DND-41 (cell line): ENCODE measurements at regions not wholly inside any gene's neighbourhood (a gene's known extent, or its start where the extent isn't known, plus 50 kb on each side); places are given as distances from the start of the nearest gene placed in this dataset.

Experiments
- ATAC-seq: fragments of 200-7000 bp; cut with Tn5 transposase; 3 replicates; pipeline ENCODE4 v1.9.1; 2021; ENCODE audit warnings: low read depth; ENCODE audit not compliant: insufficient read depth
- DNase-seq: peaks from one replicate; pipeline ENCODE4 v3.0.0-alpha.2; 2020
- H2AFZ ChIP-seq: 2 replicates; pipeline ENCODE4 v1.6.0; 2012; ENCODE audit warnings: low read depth, low read length
- H3K27ac ChIP-seq: 2 replicates; pipeline ENCODE4 v1.5.1; 2012; ENCODE audit warnings: low read length, inconsistent platforms
- H3K27me3 ChIP-seq: fragments of 200-600 bp; sonication (generic); 2 replicates; pipeline ENCODE4 v1.6.0; 2012; ENCODE audit warnings: low read length, mild to moderate bottlenecking, inconsistent platforms; ENCODE audit not compliant: insufficient read depth, poor library complexity
- H3K36me3 ChIP-seq: 2 replicates; pipeline ENCODE4 v1.5.1; 2012; ENCODE audit warnings: low read length, inconsistent platforms; ENCODE audit not compliant: insufficient read depth
- H3K4me1 ChIP-seq: 2 replicates; pipeline ENCODE4 v1.5.1; 2012; ENCODE audit warnings: mild to moderate bottlenecking, low read length; ENCODE audit not compliant: insufficient read depth
- H3K4me2 ChIP-seq: 2 replicates; pipeline ENCODE4 v1.6.0; 2012; ENCODE audit warnings: mild to moderate bottlenecking, moderate library complexity, low read length, inconsistent platforms; ENCODE audit not compliant: insufficient read depth
- H3K4me3 ChIP-seq, 2 experiments: fragments of 200-600 bp in 1 of 2; shearing (Covaris generic) in 1 of 2; 2 replicates each; pipeline ENCODE4 v1.5.1; 2012 to 2016; ENCODE audit warnings: inconsistent platforms in 2 of 2, low read length in 2 of 2, mild to moderate bottlenecking in 2 of 2, low read depth in 1 of 2, moderate library complexity in 1 of 2
- H3K79me2 ChIP-seq: 2 replicates; pipeline ENCODE4 v1.6.0; 2012; ENCODE audit warnings: low read length, inconsistent platforms; ENCODE audit not compliant: insufficient read depth
- H3K9ac ChIP-seq: 2 replicates; pipeline ENCODE4 v1.6.0; 2012; ENCODE audit warnings: low read depth, mild to moderate bottlenecking, inconsistent platforms, low read length, moderate library complexity
- H3K9me3 ChIP-seq: 2 replicates; pipeline ENCODE4 v1.5.1; 2012; ENCODE audit warnings: low read length, moderate library complexity, mild to moderate bottlenecking, inconsistent platforms; ENCODE audit not compliant: insufficient read depth, severe bottlenecking
- H4K20me1 ChIP-seq: 2 replicates; pipeline ENCODE4 v1.6.0; 2012; ENCODE audit warnings: low read length; ENCODE audit not compliant: insufficient read depth
- CTCF ChIP-seq: IDR thresholded peaks from 2 replicates; pipeline ENCODE4 v1.5.1; 2012; ENCODE audit warnings: borderline replicate concordance, low read length, moderate library complexity, mild to moderate bottlenecking; ENCODE audit not compliant: poor library complexity, severe bottlenecking; ENCODE audit errors: extremely low read depth
- EZH2 ChIP-seq: IDR thresholded peaks from 3 replicates; pipeline ENCODE4 v1.6.1; 2012; ENCODE audit warnings: borderline replicate concordance, low read depth, mild to moderate bottlenecking, moderate library complexity, low read length, inconsistent platforms; ENCODE audit not compliant: severe bottlenecking

- no peaks in the 10 kb centered on the region for H4K20me1 ChIP-seq
- no peaks in the 10 kb centered on the region for H3K79me2 ChIP-seq
- peaks cover 5% of the 10 kb centered on the region for H3K4me1 ChIP-seq
- H3K4me2 ChIP-seq, result no peak overlapping the region
- no peaks in the 10 kb centered on the region for H3K36me3 ChIP-seq
- H3K4me3 ChIP-seq, result no peak overlapping the region
- H3K9me3 ChIP-seq, result no peaks in the 10 kb centered on the region
- ATAC-seq (no peak), DNase-seq (no peak)
- TF ChIP-seq CTCF (no peak), EZH2 (no peak)
- no peak overlapping the region for H2AFZ ChIP-seq
- no peak overlapping the region for H3K27ac ChIP-seq
- H3K27me3 ChIP-seq, result no peaks in the 10 kb centered on the region
- H3K9ac ChIP-seq, result no peak overlapping the region
These were observed 401.1 kb downstream of the EFNA5 start for GRCh38 chr5:107269678-107270077.

GRCh38 chr5:107269256-107269655 lies 401.5 kb downstream of the EFNA5 start:
- H3K9me3 ChIP-seq, result no peaks in the 10 kb centered on the region
- no peak overlapping the region for H3K27ac ChIP-seq
- H3K79me2 ChIP-seq, result no peaks in the 10 kb centered on the region
- no peak overlapping the region for H3K4me3 ChIP-seq
- no peaks in the 10 kb centered on the region for H4K20me1 ChIP-seq
- ATAC-seq, result no peak
- no peak for DNase-seq
- no peaks in the 10 kb centered on the region for H3K27me3 ChIP-seq
- H2AFZ ChIP-seq, result no peak overlapping the region
- H3K36me3 ChIP-seq, result no peaks in the 10 kb centered on the region
- no peak overlapping the region for H3K4me2 ChIP-seq
- H3K9ac ChIP-seq, result no peak overlapping the region
- TF ChIP-seq CTCF (no peak), EZH2 (no peak)
- H3K4me1 ChIP-seq, result peaks cover 9% of the 10 kb centered on the region

- Histone ChIP-seq H3K79me2 (no peaks in the 10 kb centered on the region), H3K4me2 (no peak overlapping the region), H3K4me3 (no peak overlapping the region), H3K9ac (no peak overlapping the region), H3K27me3 (no peaks in the 10 kb centered on the region), H3K9me3 (no peaks in the 10 kb centered on the region), H3K36me3 (no peaks in the 10 kb centered on the region), H4K20me1 (no peaks in the 10 kb centered on the region), H3K27ac (no peak overlapping the region), H2AFZ (no peak overlapping the region), H3K4me1 (peaks cover 19% of the 10 kb centered on the region)
- no peak for TF ChIP-seq CTCF
- no peak for TF ChIP-seq EZH2
- DNase-seq (no peak), ATAC-seq (no peak)
These were observed 402.5 kb downstream of the EFNA5 start for GRCh38 chr5:107268241-107268640.

- H3K27me3 ChIP-seq, result no peaks in the 10 kb centered on the region
- H3K4me2 ChIP-seq, result no peak overlapping the region
- H3K27ac ChIP-seq, result no peak overlapping the region
- H3K79me2 ChIP-seq, result no peaks in the 10 kb centered on the region
- no peak for DNase-seq
- no peaks in the 10 kb centered on the region for H3K36me3 ChIP-seq
- no peak overlapping the region for H3K4me3 ChIP-seq
- ATAC-seq, result no peak
- no peaks in the 10 kb centered on the region for H3K9me3 ChIP-seq
- no peak overlapping the region for H2AFZ ChIP-seq
- H4K20me1 ChIP-seq, result no peaks in the 10 kb centered on the region
- peaks cover 26% of the 10 kb centered on the region for H3K4me1 ChIP-seq
- TF ChIP-seq CTCF (no peak), EZH2 (no peak)
- no peak overlapping the region for H3K9ac ChIP-seq
These were observed 404.6 kb downstream of the EFNA5 start for GRCh38 chr5:107266100-107266499.
